HG02623 (cell line): ENCODE measurements at regions not wholly inside any gene's neighbourhood (a gene's known extent, or its start where the extent isn't known, plus 50 kb on each side); places are given as distances from the start of the nearest gene placed in this dataset.
A peak's percentile ranks its signal among the peaks of the same experiment; 100 is the strongest.
"Not testable (repeated sequence)": the region's sequence is repeated elsewhere in the genome, so short reads cannot be mapped to it uniquely, and the experiment has no call there.

Experiments
- ATAC-seq: cut with Tn5 transposase; IDR thresholded peaks from one replicate; pipeline ENCODE4 v1.9.1; 2021; ENCODE audit warnings: moderate library complexity; ENCODE audit not compliant: unreplicated experiment

DNA sequence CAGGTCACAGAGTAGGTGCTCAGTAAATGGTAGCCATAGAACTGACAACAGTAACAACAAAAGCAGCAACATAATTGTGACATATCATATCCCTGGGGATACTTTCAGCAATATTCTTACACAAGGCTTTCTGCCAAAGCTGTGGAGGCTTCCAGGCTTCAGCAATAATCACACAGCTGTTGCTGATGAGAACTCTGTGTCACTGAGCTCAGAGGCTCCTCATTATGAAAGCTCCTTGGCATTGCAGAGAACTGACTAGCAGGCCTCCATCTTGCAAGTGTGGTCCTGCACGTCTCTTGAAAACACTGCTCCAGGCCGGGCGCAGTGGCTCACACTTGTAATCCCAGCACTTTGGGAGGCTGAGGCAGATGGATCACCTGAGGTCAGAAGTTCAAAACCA lies 97.3 kb upstream of the BTG1 start:
- ATAC-seq = no peak

DNA sequence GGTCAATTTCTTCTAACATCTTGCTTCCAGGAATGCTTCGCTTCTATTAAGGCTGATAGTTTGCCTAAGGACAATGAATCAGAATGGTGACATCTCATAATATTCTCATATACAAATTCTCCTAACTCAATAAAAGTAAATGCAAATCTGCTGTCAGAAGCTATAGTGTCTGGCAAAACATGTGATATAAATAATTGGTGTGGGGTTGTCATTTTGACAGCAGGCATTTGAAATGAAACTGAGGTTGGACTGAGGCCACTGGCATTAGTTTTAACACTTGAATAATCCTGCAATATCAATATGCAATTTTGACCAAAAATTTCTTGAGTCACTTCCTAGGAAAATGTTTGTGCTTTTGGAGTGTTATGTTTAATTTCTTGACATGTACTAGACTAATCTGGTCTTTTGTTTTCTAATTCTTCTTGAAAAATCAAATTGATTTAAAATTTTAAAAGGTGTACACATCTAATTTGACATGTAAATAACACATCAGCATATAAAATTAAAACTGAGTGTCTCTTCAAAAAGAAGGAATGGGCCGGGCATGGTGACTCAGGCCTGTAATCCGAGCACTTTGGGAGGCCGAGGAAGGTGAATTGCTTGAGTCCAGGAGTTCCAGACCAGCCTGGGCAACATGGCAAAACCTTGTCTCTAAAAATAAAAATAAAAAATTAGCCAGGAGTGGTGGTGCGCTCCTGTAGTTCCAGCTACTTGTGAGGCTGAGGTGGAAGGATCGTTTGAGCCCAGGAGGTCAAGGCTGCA lies 92.3 kb upstream of the BTG1 start:
- ATAC-seq = no peak

DNA sequence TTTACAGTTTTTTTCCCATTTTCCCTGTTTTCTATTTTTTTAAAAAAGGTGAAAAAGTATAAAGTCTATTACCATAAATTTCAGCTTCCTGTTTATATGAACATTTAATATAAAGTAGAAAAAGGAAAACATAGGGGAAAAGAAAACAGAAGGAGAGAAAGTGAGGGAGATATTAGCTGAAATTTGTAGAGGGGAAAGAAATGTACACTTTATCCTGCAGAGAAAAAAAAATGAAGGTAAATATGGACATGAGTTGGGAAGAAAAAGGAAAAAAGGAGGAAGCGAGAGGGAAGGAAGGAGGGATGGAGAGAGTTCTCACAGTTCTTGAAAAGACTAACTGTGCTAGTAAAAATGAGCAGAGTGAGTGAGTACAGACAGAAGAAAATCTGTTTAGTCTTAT lies 91.6 kb upstream of the BTG1 start:
- ATAC-seq = no peak

DNA sequence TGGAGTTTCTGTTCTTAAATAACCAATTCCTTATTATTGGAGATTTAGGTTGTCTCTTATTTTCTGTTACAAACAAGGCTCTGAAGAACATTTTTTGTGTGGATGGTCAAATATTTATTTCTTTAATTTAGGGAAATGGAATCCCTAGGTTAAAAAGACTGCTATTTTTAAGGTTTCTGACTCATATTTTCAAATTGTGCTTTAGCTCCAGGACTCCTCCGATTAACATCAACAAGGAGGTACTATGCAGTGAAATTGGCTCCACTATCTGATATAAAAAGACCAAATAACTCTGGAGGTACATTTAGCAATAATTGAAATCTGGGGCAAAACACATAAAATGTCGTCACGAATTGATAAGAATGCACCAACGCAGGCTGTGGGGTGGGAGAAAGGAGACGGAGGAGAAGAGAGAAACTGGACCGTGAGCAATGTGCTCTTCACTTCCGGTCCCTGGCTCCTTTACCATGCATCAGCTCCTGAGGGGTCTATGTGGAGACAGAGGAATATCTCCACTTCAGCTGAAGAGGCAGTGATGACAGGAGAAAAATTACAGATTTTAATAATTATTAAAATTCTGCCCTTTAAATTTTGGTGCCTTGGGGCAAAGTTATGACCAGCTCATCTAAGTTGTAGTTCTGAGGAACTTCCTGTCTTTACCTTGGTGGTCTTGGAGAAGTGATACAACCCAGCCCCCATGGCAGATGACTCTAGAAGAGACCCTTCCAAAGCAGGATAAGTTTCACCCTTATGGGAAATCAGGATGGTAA lies 90.2 kb upstream of the BTG1 start:
- no peak for ATAC-seq

DNA sequence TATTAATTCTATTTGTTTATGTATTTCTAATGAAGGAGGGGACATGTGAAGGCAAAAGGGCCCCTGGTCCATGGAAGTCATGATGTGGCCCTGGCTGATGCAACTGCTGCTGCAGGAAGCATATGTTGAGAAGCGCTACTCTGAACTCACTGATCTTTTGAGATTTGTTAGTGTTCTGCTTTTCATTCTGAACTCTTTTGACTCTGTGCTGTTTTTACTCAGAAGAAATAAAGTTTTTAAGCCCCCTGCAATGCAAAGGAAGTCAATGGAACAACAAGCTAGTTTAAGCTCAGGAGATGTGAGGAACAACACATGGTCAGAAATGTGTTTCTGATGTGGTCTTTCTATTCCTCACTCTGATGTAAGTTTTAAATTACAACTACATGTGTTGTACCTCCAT lies 88.9 kb upstream of the BTG1 start:
- ATAC-seq = no peak

DNA sequence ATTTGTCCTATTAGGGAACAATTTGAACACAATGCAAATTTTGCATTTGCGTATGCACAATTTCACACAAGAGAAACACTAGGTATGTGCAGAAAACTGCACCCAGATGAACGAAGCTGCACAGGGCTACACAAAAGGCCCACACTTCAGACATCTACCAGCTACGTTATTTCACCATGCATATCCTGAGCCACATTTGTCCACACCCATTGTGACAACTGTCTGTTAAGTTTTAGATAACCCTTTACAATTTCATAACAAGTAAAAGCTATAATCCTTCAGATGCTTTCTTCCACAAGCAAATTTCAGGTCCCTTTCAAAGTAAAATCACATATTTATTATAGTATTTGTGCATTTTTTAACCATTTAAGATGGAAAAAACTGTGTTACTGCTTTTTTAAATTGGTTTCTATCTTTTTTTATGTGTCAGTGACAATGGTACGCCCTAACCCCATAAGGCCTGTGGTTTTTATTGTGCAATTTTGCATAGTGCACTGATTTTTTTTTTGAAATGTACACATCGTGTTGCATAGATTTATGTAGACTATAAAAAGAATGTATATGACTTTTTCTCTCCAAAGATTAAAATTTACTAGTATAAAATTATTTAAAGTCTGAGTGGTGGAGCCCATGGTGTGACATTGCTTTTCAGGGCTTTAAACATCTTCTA lies 87.8 kb upstream of the BTG1 start:
- no peak for ATAC-seq

DNA sequence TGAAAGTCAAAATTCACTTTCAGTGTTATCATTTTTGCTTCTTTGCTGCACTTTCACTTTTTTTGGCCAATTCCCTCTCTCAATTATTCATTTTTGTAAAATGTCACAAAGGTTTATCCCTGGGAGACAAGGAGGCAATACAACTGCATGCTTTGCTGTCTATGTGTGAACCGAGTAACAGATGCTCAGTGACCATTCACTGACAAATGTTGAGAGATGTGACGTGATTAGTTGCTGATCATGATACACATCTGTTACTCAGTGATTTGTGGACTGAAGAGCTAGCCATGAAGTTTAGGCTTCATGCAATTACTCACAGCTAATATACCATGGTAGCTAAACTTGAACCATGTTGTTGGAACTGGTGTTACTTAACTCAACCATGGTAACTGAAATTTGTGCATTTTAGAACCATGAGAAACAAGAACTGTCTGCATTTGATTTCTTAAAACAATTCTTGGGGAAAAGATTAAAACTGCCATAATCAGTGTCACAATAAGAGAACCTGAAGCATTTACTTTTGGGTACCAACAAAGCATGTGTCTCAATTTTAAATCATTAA lies 86.8 kb upstream of the BTG1 start:
- ATAC-seq = not testable (repeated sequence)

DNA sequence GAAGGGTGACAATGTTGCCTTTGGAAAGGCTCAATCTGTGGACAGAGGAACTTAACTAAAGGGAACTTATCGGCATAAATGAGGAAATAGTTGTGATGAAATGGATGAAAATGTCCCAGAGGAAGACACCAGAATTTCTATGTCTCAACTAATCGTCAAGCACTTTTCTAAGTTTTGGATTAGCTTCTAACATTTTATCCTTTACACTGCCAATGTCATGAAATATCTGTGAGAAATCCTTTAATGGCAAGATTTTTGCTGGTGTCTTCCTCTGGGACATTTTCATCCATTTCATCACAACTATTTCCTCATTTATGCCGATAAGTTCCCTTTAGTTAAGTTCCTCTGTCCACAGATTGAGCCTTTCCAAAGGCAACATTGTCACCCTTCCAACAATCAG lies 86.3 kb upstream of the BTG1 start:
- not testable (repeated sequence) for ATAC-seq

DNA sequence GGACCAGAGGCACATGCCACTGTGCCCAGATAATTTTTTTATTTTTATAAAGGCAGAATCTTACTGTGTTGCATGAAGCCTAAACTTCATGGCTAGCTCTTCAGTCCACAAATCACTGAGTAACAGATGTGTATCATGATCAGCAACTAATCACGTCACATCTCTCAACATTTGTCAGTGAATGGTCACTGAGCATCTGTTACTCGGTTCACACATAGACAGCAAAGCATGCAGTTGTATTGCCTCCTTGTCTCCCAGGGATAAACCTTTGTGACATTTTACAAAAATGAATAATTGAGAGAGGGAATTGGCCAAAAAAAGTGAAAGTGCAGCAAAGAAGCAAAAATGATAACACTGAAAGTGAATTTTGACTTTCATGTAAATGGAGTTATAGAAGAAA lies 85.9 kb upstream of the BTG1 start:
- ATAC-seq = not testable (repeated sequence)

DNA sequence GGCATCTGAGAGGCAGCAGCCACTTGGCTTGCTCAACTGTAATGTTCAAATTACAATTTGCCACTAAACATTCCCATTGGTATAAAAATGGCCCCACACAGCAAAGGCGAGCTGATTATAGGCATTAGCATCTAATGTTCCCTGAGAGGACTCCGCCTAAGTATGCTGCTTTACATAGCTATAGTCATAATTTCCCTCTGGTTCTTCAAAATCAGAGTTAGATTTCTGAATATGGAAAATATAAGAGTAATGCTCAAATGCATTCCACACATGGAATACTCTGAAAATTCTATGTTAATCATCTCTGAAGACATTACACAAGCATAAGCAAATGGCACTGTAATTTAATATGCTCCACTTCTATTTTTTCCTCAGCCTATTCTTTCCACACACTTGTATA lies 83.7 kb upstream of the BTG1 start:
- ATAC-seq = no peak

DNA sequence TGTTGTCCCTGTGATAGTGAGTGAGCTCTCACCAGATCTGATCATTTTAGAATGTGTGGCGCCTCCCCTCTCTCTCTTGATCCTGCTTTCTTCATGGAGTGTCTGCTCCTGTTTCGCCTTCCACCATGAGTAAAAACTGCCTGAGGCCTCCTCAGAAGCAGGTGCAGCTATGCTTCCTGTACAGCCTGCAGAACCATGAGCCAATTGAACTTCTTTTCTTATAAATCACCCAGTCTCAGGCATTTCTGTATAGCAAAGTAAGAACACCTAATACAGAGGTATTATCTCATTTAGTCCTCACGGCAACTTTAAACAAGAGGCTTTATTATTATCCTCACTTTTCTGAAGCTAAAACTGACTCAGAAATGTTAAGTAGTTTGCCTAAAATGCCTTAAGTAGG lies 81.3 kb upstream of the BTG1 start:
- ATAC-seq = no peak

DNA sequence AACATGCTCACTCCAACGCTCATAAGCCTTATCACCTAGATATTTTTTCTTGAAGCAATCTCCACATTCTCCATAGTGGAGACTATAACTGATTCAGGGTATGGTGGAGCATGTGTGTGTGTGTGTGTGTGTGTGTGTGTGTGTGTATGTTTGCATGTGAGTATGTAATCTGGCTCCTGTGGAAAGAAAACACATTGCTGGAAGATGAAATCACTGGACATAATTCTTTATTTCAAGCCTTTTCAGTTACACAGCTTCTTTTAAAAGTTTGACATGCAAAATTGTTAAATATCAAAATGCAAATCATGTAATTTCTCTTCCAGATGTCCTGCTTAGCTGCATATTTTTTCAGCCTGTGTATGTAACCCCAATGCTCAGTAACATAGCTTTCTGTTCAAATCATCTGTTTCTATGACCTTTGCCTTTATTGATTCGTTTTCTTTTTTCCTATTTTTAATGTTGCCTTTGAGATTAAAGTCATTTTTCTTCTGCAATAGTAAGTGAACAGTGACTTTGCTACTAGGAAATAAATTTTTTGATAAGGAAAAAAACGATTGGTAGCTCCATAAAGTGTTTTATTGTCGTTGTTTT lies 80.5 kb upstream of the BTG1 start:
- ATAC-seq = no peak

DNA sequence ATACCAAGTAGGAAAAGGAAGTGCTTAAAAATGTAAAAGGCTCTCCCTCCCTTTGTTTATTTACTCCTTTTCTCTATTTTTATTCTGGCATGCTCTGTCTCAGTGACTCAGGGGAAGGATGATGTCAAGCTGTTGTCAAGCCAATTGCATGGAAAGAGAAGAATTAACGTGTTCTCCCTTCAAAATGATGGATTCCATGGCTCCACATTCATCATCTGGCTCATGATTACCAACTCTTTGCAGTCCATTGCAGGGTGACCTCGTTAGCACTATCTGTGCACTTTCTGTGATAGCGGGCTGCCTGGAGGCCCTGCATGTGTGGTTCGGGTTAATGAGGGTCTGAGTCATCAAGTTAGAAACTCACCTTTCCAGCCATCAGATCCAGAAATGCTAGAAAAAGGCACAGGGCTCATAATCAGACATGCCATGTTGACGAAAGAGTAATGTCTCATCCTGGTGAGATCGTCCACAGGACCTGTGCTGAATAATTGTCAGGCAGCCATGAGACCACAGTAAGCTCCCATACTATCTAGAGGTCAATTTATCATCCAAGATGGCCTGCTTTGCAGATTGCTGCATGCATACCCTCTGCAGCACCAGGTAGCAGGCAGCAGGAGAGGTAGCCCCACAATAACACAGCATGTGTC lies 79.2 kb upstream of the BTG1 start:
- ATAC-seq = no peak

DNA sequence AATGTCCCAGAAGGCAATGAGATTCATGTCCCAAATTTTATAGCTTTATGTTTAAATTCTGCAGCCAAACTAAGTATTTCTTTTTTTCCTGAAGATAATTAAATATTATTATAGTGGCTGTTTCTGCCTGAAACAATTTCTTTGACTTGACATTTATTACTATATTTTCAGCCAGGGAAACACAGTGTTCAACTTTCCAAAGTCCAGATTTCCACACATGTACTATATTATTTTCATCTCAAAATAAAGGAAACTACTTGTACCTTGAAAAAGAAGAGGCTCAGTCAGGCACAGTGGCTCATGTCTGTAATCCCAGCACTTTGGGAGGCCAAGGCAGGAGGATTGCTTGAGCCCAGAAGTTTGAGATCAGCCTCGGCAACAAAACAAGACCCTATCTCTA lies 77.8 kb upstream of the BTG1 start:
- no peak for ATAC-seq

DNA sequence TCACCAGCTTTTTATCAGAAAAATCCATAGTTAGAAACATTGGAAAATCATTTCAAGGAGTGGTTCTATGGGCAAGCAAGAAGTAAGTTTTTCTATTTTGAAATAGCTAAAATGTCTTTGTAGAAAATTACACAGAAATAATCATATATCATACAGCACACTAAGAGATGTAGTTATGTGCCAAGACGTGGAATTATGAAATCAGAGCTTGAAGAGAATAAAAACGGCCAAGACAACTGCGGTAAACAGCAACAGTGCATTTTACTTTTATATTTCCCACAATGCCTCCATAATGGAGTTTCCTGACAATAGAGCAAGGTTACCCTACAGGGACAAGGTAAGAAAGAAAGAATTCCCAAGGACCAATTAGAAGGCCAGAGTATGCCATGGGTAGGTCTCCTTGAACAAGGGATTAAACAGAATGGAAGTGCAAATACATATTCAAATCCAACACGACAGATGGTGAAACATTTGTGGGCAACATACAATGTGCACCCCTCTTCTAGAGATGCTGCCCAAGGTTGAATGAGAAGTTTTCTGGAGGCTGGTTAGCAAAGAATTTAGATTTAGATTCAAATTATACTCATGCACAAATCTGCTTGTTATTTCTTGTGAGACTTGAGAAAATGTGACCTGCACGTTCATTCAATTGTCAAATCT lies 76.1 kb upstream of the BTG1 start:
- no peak for ATAC-seq

DNA sequence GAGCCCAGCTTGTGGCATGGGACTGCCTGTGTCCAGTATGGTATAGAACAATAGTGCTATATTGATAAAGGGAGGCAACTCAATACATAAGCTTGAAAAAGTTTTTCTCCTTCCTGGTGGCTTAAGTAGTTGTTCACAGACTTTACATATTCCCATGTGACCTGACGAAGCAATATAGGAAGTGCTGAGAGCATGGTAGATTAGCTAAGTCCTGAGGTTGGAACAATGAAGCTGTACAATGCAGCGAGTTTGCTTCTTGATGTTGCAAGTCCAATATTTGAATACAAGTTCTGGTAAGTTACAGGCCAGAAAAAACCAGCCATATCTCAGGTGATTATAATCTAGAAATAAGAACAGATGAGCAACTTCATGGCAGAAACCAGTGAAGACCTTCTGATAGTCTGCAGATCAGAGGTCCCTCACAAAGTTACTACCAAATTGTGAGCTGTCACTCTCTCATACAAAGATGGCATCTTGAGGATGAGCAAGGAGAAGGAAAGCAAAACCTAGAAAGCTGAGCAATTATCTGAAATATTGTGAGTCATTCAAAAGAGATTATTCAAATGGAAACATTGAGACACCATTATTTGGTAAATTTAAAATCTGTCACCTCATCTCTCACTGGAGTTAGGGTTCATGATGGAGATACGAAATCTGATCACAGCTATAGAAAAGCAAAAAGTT lies 72.9 kb upstream of the BTG1 start:
- no peak for ATAC-seq

DNA sequence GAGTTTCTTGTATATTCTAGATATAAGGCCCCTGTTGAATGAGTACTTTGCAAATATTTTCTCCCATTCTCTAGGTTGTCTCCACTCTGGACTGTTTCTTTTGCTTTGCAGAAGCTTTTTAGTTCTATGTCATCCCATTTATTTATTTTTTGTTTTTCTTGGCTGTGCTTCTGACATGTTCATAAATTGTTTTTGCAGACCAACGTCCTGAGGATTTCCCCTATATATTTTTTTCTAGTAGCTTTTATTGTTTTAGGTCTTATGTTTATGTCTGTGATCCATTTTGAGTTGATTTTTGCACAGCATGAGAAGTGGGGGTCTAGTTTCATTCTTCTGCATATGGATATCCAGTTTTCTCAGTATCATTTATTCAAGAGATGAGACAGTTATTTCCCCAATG lies 70.4 kb upstream of the BTG1 start:
- no peak for ATAC-seq

DNA sequence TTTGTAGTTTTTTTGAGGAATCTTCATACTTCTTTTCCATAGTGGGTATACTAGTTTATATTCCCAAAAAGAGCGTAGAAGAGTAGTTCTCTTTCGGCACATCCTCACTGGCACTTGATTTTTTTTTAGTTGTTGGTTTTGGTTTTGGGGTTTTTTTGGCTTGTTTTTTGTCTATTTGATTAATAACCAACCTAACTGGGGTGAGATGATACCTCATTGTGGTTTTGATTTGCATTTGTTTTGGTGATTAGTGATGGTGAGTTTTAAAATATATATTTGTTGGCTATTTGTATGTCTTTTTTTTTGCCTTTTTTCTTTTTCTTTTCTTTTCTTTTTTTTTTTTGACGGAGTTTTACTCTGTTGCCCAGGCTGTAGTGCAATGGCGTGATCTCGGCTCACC lies 69.7 kb upstream of the BTG1 start:
- no peak for ATAC-seq

DNA sequence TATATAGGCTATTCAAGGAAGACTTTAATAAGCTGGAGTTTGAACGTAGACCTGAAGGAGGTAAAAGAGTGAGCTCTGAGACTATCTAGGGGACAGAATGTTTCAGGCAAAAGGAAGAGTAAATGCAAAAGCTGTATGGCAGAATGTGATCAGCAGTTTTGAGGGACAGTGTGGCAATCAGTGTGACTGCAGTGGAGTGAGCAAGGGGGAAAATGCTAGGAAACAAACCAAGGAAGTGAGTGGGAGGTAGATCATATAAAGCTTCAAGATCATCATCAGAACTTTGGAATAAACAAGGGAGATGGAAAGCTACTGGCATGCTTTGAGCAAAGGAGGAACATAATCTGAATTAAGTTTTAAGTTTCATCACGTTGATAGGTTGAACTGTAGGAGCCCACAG lies 67.5 kb upstream of the BTG1 start:
- ATAC-seq = no peak

DNA sequence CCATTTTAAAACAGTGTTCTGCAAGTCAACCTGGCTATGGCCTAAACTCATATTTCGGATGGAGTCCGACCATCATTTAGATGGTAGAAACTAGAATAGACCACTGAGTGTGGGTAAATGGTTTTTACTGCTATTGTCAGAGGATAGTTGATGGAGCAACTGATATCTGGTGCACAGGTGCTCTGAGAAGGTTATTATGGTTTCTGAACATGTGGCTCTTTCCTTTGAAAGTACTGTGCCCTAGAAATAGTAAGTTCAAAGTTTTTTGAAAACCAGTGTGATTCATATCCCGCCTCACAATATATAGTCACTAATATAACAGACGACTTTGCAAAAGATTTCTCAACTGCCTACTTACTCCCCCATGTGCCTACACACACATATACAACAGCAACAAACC lies 64.4 kb upstream of the BTG1 start:
- peak; percentile 42 for ATAC-seq
